Calu3 (cell line): ENCODE measurements at regions not wholly inside any gene's neighbourhood (a gene's known extent, or its start where the extent isn't known, plus 50 kb on each side); places are given as distances from the start of the nearest gene placed in this dataset.

ENCODE experiments used
- BruUV-seq: library from RNA; stranded (reverse); fragments of 400-500 nt; replicated peaks from 2 replicates; lab custom pipeline; 2021; lab: Mats Ljungman, UMichigan
- CTCF ChIA-PET: fragments of 300-600 bp; sonication (Branson Sonifier 250); formaldehyde crosslinking; loops from one replicate; lab custom pipeline; 2022; ENCODE audit warnings: antibody characterized with exemption; lab: Charles Lee
- DNase-seq: peaks from one replicate; pipeline ENCODE4 v3.0.0; 2022
- H3K27ac Mint-ChIP-seq: one replicate; pipeline ENCODE4 v1.8.0; 2022; ENCODE audit warnings: mixed read lengths; ENCODE audit not compliant: unreplicated experiment
- H3K27me3 Mint-ChIP-seq: one replicate; pipeline ENCODE4 v1.8.0; 2022; ENCODE audit warnings: mixed read lengths; ENCODE audit not compliant: unreplicated experiment
- H3K36me3 Mint-ChIP-seq: one replicate; pipeline ENCODE4 v1.8.0; 2022; ENCODE audit warnings: mild to moderate bottlenecking, moderate library complexity, mixed read lengths; ENCODE audit not compliant: insufficient read depth, unreplicated experiment
- H3K4me1 Mint-ChIP-seq: one replicate; pipeline ENCODE4 v1.8.0; 2022; ENCODE audit warnings: mild to moderate bottlenecking, low read depth, mixed read lengths; ENCODE audit not compliant: unreplicated experiment
- H3K4me3 Mint-ChIP-seq: one replicate; pipeline ENCODE4 v1.8.0; 2022; ENCODE audit warnings: mild to moderate bottlenecking, low read depth, moderate library complexity, mixed read lengths; ENCODE audit not compliant: unreplicated experiment
- H3K9me3 Mint-ChIP-seq: one replicate; pipeline ENCODE4 v1.8.0; 2022; ENCODE audit warnings: low read depth, mixed read lengths; ENCODE audit not compliant: unreplicated experiment
- intact Hi-C: fragments of 100-400 bp; cut with micrococcal nuclease; formaldehyde crosslinking; loops from one replicate; pipeline ENCODE4 v1.10.0; 2022; ENCODE audit not compliant: unreplicated experiment
- TF ChIP-seq, protein P1 (sequence below): fragments of 200-600 bp; IDR thresholded peaks from one replicate; pipeline ENCODE4 v1.8.0; 2022; ENCODE audit warnings: antibody characterized with exemption; ENCODE audit not compliant: unreplicated experiment

DNA sequence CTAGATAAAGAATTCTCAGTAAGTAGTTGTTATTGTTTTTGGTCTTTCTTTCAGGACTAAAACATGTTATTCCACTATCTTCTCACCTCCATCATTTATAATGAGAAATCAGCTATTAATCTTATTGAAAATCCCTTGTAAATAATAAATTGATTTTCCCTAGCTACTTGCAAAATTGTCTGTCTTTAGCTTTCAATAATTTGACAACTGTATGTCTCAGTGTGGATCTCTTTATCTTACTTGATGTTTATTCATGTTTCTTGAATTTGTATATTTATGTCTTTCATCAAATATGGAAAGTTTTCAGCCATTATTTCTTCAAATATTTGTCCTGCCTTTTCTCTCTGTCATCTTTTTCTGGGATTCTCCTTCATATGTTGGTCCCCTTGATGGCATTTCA, 117.1 kb upstream of the ANTXRL start:
- no peaks in the 10 kb centered on the region for H3K4me1 Mint-ChIP-seq
- no peaks in the 10 kb centered on the region for H3K36me3 Mint-ChIP-seq
- CTCF ChIA-PET, result no interaction called here
- intact Hi-C loops, result no loop called here
- BruUV-seq, result no TSS peak
- DNase-seq, result no peak
- H3K27ac Mint-ChIP-seq, result no peak overlapping the region
- H3K27me3 Mint-ChIP-seq, result peaks cover 22% of the 10 kb centered on the region
- H3K9me3 Mint-ChIP-seq, result peaks cover 9% of the 10 kb centered on the region
- TF ChIP-seq, protein P1, sequence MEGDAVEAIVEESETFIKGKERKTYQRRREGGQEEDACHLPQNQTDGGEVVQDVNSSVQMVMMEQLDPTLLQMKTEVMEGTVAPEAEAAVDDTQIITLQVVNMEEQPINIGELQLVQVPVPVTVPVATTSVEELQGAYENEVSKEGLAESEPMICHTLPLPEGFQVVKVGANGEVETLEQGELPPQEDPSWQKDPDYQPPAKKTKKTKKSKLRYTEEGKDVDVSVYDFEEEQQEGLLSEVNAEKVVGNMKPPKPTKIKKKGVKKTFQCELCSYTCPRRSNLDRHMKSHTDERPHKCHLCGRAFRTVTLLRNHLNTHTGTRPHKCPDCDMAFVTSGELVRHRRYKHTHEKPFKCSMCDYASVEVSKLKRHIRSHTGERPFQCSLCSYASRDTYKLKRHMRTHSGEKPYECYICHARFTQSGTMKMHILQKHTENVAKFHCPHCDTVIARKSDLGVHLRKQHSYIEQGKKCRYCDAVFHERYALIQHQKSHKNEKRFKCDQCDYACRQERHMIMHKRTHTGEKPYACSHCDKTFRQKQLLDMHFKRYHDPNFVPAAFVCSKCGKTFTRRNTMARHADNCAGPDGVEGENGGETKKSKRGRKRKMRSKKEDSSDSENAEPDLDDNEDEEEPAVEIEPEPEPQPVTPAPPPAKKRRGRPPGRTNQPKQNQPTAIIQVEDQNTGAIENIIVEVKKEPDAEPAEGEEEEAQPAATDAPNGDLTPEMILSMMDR, result no peak
- no peak overlapping the region for H3K4me3 Mint-ChIP-seq

DNA sequence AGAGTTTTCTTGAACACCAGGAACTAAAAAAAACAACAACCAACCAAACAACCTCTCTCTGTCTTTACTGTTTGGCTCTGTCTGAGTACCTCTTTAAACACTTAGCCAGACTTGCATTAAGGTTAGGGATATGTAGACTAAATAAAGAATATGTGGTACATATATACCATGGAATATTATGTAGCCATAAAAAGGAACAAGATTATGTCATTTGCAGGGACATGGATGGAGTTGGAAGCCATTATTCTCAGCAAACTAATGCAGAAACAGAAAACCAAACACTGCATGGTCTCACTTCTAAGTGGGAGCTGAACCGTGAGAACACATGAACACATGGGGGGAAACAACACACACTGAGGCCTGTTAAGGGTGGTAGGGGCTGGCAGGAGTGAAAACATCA, 116.0 kb upstream of the ANTXRL start:
- H3K4me3 Mint-ChIP-seq, result no peak overlapping the region
- no peaks in the 10 kb centered on the region for H3K4me1 Mint-ChIP-seq
- intact Hi-C loops, result no loop called here
- no TSS peak for BruUV-seq
- no peak for DNase-seq
- CTCF ChIA-PET, result no interaction called here
- H3K9me3 Mint-ChIP-seq, result peaks cover 9% of the 10 kb centered on the region
- H3K27ac Mint-ChIP-seq, result no peak overlapping the region
- H3K36me3 Mint-ChIP-seq, result no peaks in the 10 kb centered on the region
- H3K27me3 Mint-ChIP-seq, result peaks cover 19% of the 10 kb centered on the region
- TF ChIP-seq, protein P1, result no peak

DNA sequence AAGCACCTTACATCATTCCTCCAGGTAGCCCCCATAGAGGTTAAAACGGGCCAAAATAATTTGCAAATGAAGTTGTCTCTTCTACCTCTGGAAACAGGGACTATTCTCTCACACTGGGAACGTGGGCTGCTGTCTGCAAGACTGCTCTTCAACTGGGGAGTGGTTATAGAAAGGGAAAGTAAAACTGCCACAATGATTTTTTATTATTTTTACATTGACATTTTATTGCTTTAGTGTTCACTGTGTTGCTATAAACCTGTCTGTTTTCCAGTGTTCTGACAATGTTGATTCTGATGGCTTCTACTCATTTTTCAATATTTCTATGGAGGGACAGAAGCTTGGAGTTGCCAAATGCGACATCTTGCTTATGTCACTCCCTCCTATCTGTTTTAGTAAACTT, 115.1 kb upstream of the ANTXRL start:
- no peak overlapping the region for H3K4me3 Mint-ChIP-seq
- BruUV-seq, result no TSS peak
- DNase-seq, result no peak
- CTCF ChIA-PET, result no interaction called here
- peaks cover 9% of the 10 kb centered on the region for H3K9me3 Mint-ChIP-seq
- TF ChIP-seq, protein P1, result no peak
- H3K27ac Mint-ChIP-seq, result no peak overlapping the region
- intact Hi-C loops, result no loop called here
- no peaks in the 10 kb centered on the region for H3K36me3 Mint-ChIP-seq
- no peaks in the 10 kb centered on the region for H3K4me1 Mint-ChIP-seq
- peaks cover 19% of the 10 kb centered on the region for H3K27me3 Mint-ChIP-seq

DNA sequence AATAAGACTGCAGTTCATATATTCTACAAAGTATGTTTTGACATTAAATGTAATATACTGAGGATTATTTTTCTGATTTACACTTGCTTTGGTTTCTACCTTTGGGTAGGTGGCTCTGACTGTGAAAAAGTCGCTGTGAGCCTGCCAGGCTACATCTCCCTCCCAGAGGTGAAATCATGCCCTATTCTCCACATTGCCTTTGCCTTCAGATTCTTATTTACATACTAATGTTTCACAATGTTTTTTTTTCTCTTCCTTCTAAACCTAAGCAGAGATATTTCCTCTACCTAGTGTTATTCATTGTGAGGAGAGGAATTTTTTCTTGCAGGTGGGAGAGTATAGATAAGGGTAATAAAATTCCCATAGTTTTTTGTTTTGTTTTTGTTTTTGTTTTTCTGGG, 111.5 kb upstream of the ANTXRL start:
- H3K27me3 Mint-ChIP-seq, result peaks cover 26% of the 10 kb centered on the region
- H3K36me3 Mint-ChIP-seq, result no peaks in the 10 kb centered on the region
- intact Hi-C loops, result no loop called here
- DNase-seq, result no peak
- no peaks in the 10 kb centered on the region for H3K4me1 Mint-ChIP-seq
- TF ChIP-seq, protein P1, result no peak
- H3K4me3 Mint-ChIP-seq, result no peak overlapping the region
- peaks cover 2% of the 10 kb centered on the region for H3K9me3 Mint-ChIP-seq
- BruUV-seq, result no TSS peak
- CTCF ChIA-PET, result no interaction called here
- no peak overlapping the region for H3K27ac Mint-ChIP-seq
